A549 (cell line): ENCODE measurements at regions not wholly inside any gene's neighbourhood (a gene's known extent, or its start where the extent isn't known, plus 50 kb on each side); places are given as distances from the start of the nearest gene placed in this dataset.

Experiments
- ATAC-seq, 2 experiments: fragments of 200-7000 bp in 1 of 2; fragments of >200 bp in 1 of 2; cut with Nextera tagmentation in 1 of 2; cut with Tn5 transposase in 1 of 2; 3 replicates each; pipeline versions ENCODE4 v1.8.0 to v1.9.1; 2018 to 2020; ENCODE audit warnings: mild to moderate bottlenecking in 1 of 2, moderate library complexity in 1 of 2
- CTCF ChIA-PET: fragments of 300-600 bp; sonication (Branson Sonifier 250); formaldehyde crosslinking; extraction: SDS; loops from one replicate; lab custom pipeline; 2021; ENCODE audit warnings: antibody characterized with exemption, inconsistent platforms; lab: Yijun Ruan, JAX
- POLR2A ChIA-PET: fragments of 350-600 bp; formaldehyde crosslinking; extraction: SDS; loops from one replicate; lab custom pipeline; 2021; ENCODE audit warnings: antibody characterized with exemption, inconsistent platforms; lab: Yijun Ruan, JAX
- DNase-seq, 2 experiments: peaks; one replicate each; pipeline versions ENCODE4 v3.0.0 to v3.0.0-alpha.2; 2011 to 2016; ENCODE audit warnings: low read depth in 1 of 2, low spot score in 1 of 2
- FAIRE-seq: peaks from 2 replicates; lab custom pipeline; 2011; peaks lifted over from hg19 to GRCh38; lab: Jason Lieb, UNC
- H3K27ac ChIP-seq, 2 experiments: fragments of >200 bp; sonication (Bioruptor Twin); formaldehyde crosslinking; 3 replicates each; pipeline ENCODE4 v1.5.1; 2016 to 2017
- H3K4me1 ChIP-seq: fragments of >200 bp; sonication (Bioruptor Twin); formaldehyde crosslinking; 3 replicates; pipeline ENCODE4 v1.6.1; 2016
- H3K4me2 ChIP-seq: fragments of >200 bp; sonication (Bioruptor Twin); formaldehyde crosslinking; 3 replicates; pipeline ENCODE4 v1.6.1; 2016
- H3K4me3 ChIP-seq: fragments of >200 bp; sonication (Bioruptor Twin); formaldehyde crosslinking; 3 replicates; pipeline ENCODE4 v1.5.1; 2016
- H3K9me3 ChIP-seq: fragments of >200 bp; sonication (Bioruptor Twin); formaldehyde crosslinking; 3 replicates; pipeline ENCODE4 v1.6.1; 2016
- CBX2 ChIP-seq: fragments of 200-600 bp; sonication (generic); IDR thresholded peaks from 2 replicates; pipeline ENCODE4 v1.6.1; 2016; ENCODE audit warnings: low read depth, mild to moderate bottlenecking, borderline replicate concordance
- CBX8 ChIP-seq: fragments of 200-600 bp; sonication (generic); IDR thresholded peaks from 2 replicates; pipeline ENCODE4 v1.6.1; 2016
- CHD2 ChIP-seq: fragments of 150-350 bp; IDR thresholded peaks from 2 replicates; pipeline ENCODE4 v1.6.1; 2014; ENCODE audit warnings: low read length; ENCODE audit not compliant: partially characterized antibody
- CHD4 ChIP-seq: fragments of 200-600 bp; sonication (generic); IDR thresholded peaks from 2 replicates; pipeline ENCODE4 v1.6.1; 2016; ENCODE audit warnings: antibody characterized with exemption, mild to moderate bottlenecking, borderline replicate concordance
- FOSB ChIP-seq: fragments of 250-450 bp; sonication (Bioruptor Pico); IDR thresholded peaks from 2 replicates; pipeline ENCODE4 v1.5.0; 2020; ENCODE audit warnings: mild to moderate bottlenecking, moderate library complexity
- HEYL ChIP-seq: fragments of 250-450 bp; sonication (Bioruptor Pico); IDR thresholded peaks from 2 replicates; pipeline ENCODE4 v1.8.0; 2021; ENCODE audit warnings: mild to moderate bottlenecking, moderate library complexity
- JUN ChIP-seq, 2 experiments: fragments of >200 bp; sonication (Bioruptor Twin); formaldehyde crosslinking; IDR thresholded peaks; 2 replicates in 1 of 2; 3 replicates in 1 of 2; pipeline ENCODE4 v1.6.1; 2016 to 2017
- JUNB ChIP-seq: fragments of >200 bp; sonication (Bioruptor Twin); formaldehyde crosslinking; IDR thresholded peaks from 2 replicates; pipeline ENCODE4 v1.6.1; 2016
- KDM5A ChIP-seq: fragments of 200-600 bp; sonication (generic); IDR thresholded peaks from 2 replicates; pipeline ENCODE4 v1.6.1; 2016; ENCODE audit warnings: antibody characterized with exemption, mild to moderate bottlenecking
- NPAS2 ChIP-seq: fragments of 250-450 bp; sonication (Bioruptor Pico); IDR thresholded peaks from 2 replicates; pipeline ENCODE4 v1.8.0; 2022; ENCODE audit warnings: mild to moderate bottlenecking, moderate library complexity, borderline replicate concordance
- POLR2A ChIP-seq: IDR thresholded peaks from 2 replicates; pipeline ENCODE4 v1.6.1; 2012; ENCODE audit warnings: mild to moderate bottlenecking, low read length
- RAD21 ChIP-seq, 2 experiments: fragments of >200 bp in 1 of 2; sonication (Bioruptor Twin) in 1 of 2; formaldehyde crosslinking in 1 of 2; IDR thresholded peaks in 1 of 2; conservative IDR thresholded peaks in 1 of 2; 2 replicates in 1 of 2; 3 replicates in 1 of 2; pipeline ENCODE4 v1.6.1; 2012 to 2018; ENCODE audit warnings: inconsistent platforms in 1 of 2
- RFX5 ChIP-seq: fragments of 450-650 bp; IDR thresholded peaks from 2 replicates; pipeline ENCODE4 v1.7.1; 2014; ENCODE audit warnings: antibody characterized with exemption, mild to moderate bottlenecking, moderate library complexity
- SMC3 ChIP-seq: fragments of >200 bp; sonication (Bioruptor Twin); formaldehyde crosslinking; IDR thresholded peaks from 3 replicates; pipeline ENCODE4 v1.6.1; 2018; ENCODE audit warnings: inconsistent platforms
- TP53 ChIP-seq: fragments of 250-450 bp; sonication (Bioruptor Pico); IDR thresholded peaks from 2 replicates; pipeline ENCODE4 v1.5.0; 2021; ENCODE audit warnings: mild to moderate bottlenecking, moderate library complexity
- ZNF302 ChIP-seq: fragments of 250-450 bp; sonication (Bioruptor Pico); IDR thresholded peaks from 2 replicates; pipeline ENCODE4 v1.9.0; 2021; ENCODE audit warnings: inconsistent platforms, mild to moderate bottlenecking, moderate library complexity
- WGBS: methylation state at CpG from one replicate; pipeline ENCODE4 v1.1.6; 2017; ENCODE audit errors: missing lambda C conversion rate; 5-methylcytosine and 5-hydroxymethylcytosine counted together
- TF ChIP-seq, protein P1 (sequence below): IDR thresholded peaks from 2 replicates; pipeline ENCODE4 v1.6.1; 2012
- TF ChIP-seq, protein P2 (sequence below): IDR thresholded peaks from 2 replicates; pipeline ENCODE4 v1.6.1; 2012; ENCODE audit warnings: low read depth, borderline replicate concordance
- TF ChIP-seq, protein P3 (sequence below): fragments of 250-450 bp; sonication (Bioruptor Pico); IDR thresholded peaks from 2 replicates; pipeline ENCODE4 v1.5.0; 2021; ENCODE audit warnings: mild to moderate bottlenecking, moderate library complexity, borderline replicate concordance

DNA sequence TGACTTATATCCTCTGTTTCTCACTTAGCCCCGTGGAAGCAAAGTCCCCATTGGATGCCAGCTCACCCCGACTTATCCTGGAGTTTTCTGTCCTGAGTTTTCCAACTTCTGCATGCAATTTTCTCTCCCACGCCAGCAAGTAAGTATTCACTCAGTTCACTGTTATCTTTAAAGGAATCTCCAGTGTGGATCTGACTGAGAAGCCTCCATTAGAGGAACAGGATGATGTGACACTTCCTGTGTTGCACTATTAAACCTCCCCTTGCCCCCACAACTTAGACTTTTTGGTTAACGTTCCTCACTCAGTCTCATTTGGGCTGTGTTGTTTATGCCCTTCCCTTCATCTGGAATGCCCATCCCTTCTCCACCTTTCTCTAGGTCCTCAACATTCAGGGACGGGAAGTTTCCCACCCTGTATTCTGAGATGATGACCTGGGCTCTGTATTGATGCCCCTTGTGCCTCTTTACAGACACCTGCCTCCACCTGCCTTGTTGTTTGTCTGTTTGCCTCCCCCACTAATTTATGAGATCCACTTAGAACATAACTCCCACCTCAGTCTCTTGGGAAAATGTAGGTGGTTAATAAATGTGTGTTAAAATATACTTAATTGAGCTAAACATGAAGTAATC, 536.1 kb upstream of the RAB6C start:
- TF ChIP-seq CBX8 (no peak), CBX2 (no peak), FOSB (CRISPR knock-in tag) (no peak), HEYL (CRISPR knock-in tag) (no peak), TP53 (no peak), ZNF302 (CRISPR knock-in tag) (no peak), RAD21 (conservative IDR thresholded peaks at IDR 0.05 in 1 of 2, IDR thresholded peaks at IDR 0.05 in 1 of 2) (no peak), POLR2A (no peak), JUN (IDR thresholded peaks at IDR 0.05) (no peak), SMC3 (no peak)
- TF ChIP-seq, protein P1, sequence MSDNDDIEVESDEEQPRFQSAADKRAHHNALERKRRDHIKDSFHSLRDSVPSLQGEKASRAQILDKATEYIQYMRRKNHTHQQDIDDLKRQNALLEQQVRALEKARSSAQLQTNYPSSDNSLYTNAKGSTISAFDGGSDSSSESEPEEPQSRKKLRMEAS = no peak
- TF ChIP-seq, protein P2, sequence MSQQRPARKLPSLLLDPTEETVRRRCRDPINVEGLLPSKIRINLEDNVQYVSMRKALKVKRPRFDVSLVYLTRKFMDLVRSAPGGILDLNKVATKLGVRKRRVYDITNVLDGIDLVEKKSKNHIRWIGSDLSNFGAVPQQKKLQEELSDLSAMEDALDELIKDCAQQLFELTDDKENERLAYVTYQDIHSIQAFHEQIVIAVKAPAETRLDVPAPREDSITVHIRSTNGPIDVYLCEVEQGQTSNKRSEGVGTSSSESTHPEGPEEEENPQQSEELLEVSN = no peak
- TF ChIP-seq, protein P3, sequence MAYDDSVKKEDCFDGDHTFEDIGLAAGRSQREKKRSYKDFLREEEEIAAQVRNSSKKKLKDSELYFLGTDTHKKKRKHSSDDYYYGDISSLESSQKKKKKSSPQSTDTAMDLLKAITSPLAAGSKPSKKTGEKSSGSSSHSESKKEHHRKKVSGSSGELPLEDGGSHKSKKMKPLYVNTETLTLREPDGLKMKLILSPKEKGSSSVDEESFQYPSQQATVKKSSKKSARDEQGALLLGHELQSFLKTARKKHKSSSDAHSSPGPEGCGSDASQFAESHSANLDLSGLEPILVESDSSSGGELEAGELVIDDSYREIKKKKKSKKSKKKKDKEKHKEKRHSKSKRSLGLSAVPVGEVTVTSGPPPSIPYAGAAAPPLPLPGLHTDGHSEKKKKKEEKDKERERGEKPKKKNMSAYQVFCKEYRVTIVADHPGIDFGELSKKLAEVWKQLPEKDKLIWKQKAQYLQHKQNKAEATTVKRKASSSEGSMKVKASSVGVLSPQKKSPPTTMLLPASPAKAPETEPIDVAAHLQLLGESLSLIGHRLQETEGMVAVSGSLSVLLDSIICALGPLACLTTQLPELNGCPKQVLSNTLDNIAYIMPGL (CRISPR knock-in tag) = no peak
- WGBS = 1% methylated on average over 5 of the region's 5 CpGs
- no peak for FAIRE-seq
- H3K9me3 ChIP-seq = no peaks in the 10 kb centered on the region
- no peak overlapping the region for H3K4me3 ChIP-seq
- POLR2A ChIA-PET = no interaction called here
- no peak for DNase-seq
- H3K4me2 ChIP-seq = no peak overlapping the region
- no peak for ATAC-seq
- H3K4me1 ChIP-seq = no peaks in the 10 kb centered on the region
- H3K27ac ChIP-seq = no peak overlapping the region
- CTCF ChIA-PET = no interaction called here

DNA sequence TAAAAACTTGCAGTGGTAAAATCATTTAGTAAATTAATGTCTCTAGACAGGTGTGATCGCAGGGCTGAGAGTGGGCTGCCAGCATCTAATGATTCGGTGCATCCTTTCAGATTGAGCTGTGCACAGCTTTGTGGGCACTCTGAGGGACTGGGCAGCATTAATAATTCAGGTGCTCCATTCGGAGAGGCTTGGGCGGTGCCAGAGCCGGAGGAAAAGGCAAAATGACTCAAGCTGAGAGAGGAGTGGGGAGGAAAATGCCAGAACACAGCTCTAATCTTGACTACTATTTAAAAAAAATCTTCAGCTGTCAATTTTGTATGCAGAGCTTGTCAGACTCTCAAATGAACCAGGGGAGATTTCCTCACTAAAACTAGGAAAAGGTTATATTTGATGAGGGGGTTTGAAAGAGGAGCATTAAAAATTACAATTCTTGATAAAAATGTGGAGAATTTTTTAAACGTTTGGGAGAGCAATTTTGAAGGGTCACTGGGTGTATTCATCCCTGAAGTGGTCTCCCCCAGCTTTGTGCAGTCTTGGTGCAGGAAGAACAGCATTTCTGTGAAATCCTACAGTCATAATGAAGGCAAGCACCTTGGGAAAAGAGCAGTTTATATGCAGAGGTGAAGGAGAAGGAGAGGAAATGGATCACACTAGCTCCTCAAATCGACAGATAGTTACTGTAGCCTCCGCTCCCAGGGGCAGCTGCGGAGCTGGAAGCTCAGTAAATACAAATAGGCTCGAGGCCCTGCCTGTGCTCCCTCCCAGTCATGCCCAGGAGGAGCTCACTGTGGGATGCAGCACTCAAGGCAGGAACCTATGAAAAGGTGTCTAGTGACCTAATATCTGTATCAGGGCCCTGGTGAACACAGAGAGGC, 535.4 kb upstream of the RAB6C start:
- no peak for TF ChIP-seq CHD4
- TF ChIP-seq SMC3 = no peak
- TF ChIP-seq NPAS2 (CRISPR knock-in tag) = no peak
- FAIRE-seq (no peak), DNase-seq (no peak), ATAC-seq (no peak)
- H3K27ac ChIP-seq = no peak overlapping the region
- no peaks in the 10 kb centered on the region for H3K9me3 ChIP-seq
- WGBS = under 1% methylated on average over 10 of the region's 10 CpGs
- POLR2A ChIA-PET = no interaction called here
- H3K4me3 ChIP-seq = no peak overlapping the region
- no peak overlapping the region for H3K4me2 ChIP-seq
- no peaks in the 10 kb centered on the region for H3K4me1 ChIP-seq
- CTCF ChIA-PET = no interaction called here

DNA sequence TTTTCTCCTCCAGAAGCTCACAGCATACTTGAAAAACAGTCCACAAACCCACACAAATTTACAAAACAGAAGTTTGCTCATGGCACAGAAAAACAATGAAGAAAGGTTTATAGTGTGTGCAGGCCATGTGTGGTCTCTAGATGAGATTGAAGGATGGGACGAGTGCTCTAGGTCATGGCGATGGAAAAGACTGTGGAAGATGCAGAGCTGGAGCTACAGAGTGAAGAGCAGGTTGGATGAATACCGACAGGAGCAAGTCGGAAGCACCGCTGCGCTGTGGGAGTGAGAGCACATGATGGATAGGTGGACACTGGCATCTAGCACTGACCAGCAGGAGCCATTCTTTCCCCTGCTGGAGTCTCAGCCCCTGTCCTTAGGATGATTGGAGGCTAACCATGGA, 534.7 kb upstream of the RAB6C start:
- CTCF ChIA-PET = no interaction called here
- no peak overlapping the region for H3K4me2 ChIP-seq
- no peaks in the 10 kb centered on the region for H3K9me3 ChIP-seq
- no peak for FAIRE-seq
- POLR2A ChIA-PET = no interaction called here
- 42% methylated on average over 6 of the region's 6 CpGs for WGBS
- TF ChIP-seq KDM5A (no peak), RFX5 (no peak), CHD2 (no peak), NPAS2 (CRISPR knock-in tag) (no peak), JUNB (no peak)
- ATAC-seq = no peak
- no peak overlapping the region for H3K27ac ChIP-seq
- DNase-seq = no peak
- no peaks in the 10 kb centered on the region for H3K4me1 ChIP-seq
- no peak overlapping the region for H3K4me3 ChIP-seq
